ENCODE measurements at regions not wholly inside any gene's neighbourhood (a gene's known extent, or its start where the extent isn't known, plus 50 kb on each side); places are given as distances from the start of the nearest gene placed in this dataset.

- TF ChIP-seq CTCF (IDR thresholded peaks at IDR 0.05), result no peak
These were observed 130.0 kb downstream of the KATNIP start for GRCh38 chr16:27679899-27680298.

GRCh38 chr16:27681681-27682080, 131.7 kb downstream of the KATNIP start:
- no peak for TF ChIP-seq CTCF (IDR thresholded peaks at IDR 0.05)

- TF ChIP-seq CTCF (IDR thresholded peaks at IDR 0.05), result no peak
These were observed 134.1 kb downstream of the KATNIP start for GRCh38 chr16:27684047-27684446.

- no peak for TF ChIP-seq CTCF (IDR thresholded peaks at IDR 0.05)
These were observed 135.9 kb downstream of the KATNIP start for GRCh38 chr16:27685807-27686206.

GRCh38 chr16:27686926-27687325, 137.0 kb downstream of the KATNIP start:
- no peak for TF ChIP-seq CTCF (IDR thresholded peaks at IDR 0.05)

- TF ChIP-seq CTCF (IDR thresholded peaks at IDR 0.05), result no peak
These were observed 137.7 kb downstream of the KATNIP start for GRCh38 chr16:27687605-27688004.

GRCh38 chr16:27689711-27690110, 139.8 kb downstream of the KATNIP start:
- TF ChIP-seq CTCF (IDR thresholded peaks at IDR 0.05), result no peak

GRCh38 chr16:27690608-27691007, 140.7 kb downstream of the KATNIP start:
- peak; percentile 43 for TF ChIP-seq CTCF (IDR thresholded peaks at IDR 0.05)

Measured in LNCAP (cell line).